Transverse colon (tissue), 4 donors: ENCODE measurements at regions not wholly inside any gene's neighbourhood (a gene's known extent, or its start where the extent isn't known, plus 50 kb on each side); places are given as distances from the start of the nearest gene placed in this dataset.
A peak's percentile ranks its signal among the peaks of the same experiment; 100 is the strongest.

ENCODE experiments used
- DNase-seq: peaks from one replicate; pipeline ENCODE4 v3.0.0-alpha.2; 2019
- H3K27ac ChIP-seq, 4 donors: fragments of 200-600 bp; sonication (generic); 2 replicates each; pipeline ENCODE4 v1.5.1; 2016 to 2018; ENCODE audit warnings: inconsistent platforms in 4 of 4
- H3K27me3 ChIP-seq: fragments of 200-600 bp; sonication (generic); 2 replicates; pipeline ENCODE4 v1.5.1; 2017; ENCODE audit warnings: inconsistent platforms
- H3K36me3 ChIP-seq, 4 donors: fragments of 200-600 bp; sonication (generic); 2 replicates each; pipeline ENCODE4 v1.5.1; 2017 to 2019; ENCODE audit warnings: inconsistent platforms in 4 of 4
- H3K4me1 ChIP-seq, 4 donors: fragments of 200-600 bp; sonication (generic); 2 replicates each; pipeline ENCODE4 v1.5.1; 2017 to 2020; ENCODE audit warnings: inconsistent platforms in 4 of 4
- H3K4me3 ChIP-seq, 4 donors: fragments of 200-600 bp; sonication (generic); 1 replicate in 1 of 4; 2 replicates in 3 of 4; pipeline versions ENCODE4 v1.5.1 to v1.6.1; 2017 to 2019; ENCODE audit warnings: inconsistent platforms in 4 of 4
- H3K9me3 ChIP-seq, 2 donors: fragments of 200-600 bp; sonication (generic); 2 replicates each; pipeline ENCODE4 v1.5.1; 2017 to 2019; ENCODE audit warnings: inconsistent platforms in 2 of 2
- CTCF ChIP-seq, 5 experiments: fragments of 200-600 bp in 3 of 5; fragments of 450-650 bp in 2 of 5; sonication (generic) in 3 of 5; IDR thresholded peaks; 1 replicate in 2 of 5; 2 replicates in 3 of 5; pipeline ENCODE4 v1.5.1; 2016 to 2017; ENCODE audit warnings: antibody characterized with exemption in 5 of 5, inconsistent platforms in 3 of 5, mild to moderate bottlenecking in 2 of 5, moderate library complexity in 1 of 5
- EP300 ChIP-seq: sonication (generic); formaldehyde crosslinking; IDR thresholded peaks from one replicate; pipeline ENCODE4 v1.6.1; 2017; ENCODE audit warnings: antibody characterized with exemption, low read depth
- POLR2A ChIP-seq: fragments of 450-650 bp; IDR thresholded peaks from one replicate; pipeline ENCODE4 v1.6.1; 2016; ENCODE audit warnings: antibody characterized with exemption, mild to moderate bottlenecking, moderate library complexity
- POLR2AphosphoS5 ChIP-seq, 3 donors: sonication (generic); formaldehyde crosslinking; IDR thresholded peaks; one replicate each; pipeline ENCODE4 v1.6.1; 2016; ENCODE audit warnings: antibody characterized with exemption in 3 of 3
- WGBS, 2 donors: methylation state at CpG; one replicate each; pipeline ENCODE4 v1.1.5; 2018; ENCODE audit warnings: low coverage in 1 of 2; 5-methylcytosine and 5-hydroxymethylcytosine counted together
- in situ Hi-C, 4 donors: fragments of 200-750 bp; cut with MboI; loops; one replicate each; pipeline versions ENCODE4 v1.15.0 to v1.15.1; 2017; ENCODE audit warnings: low sequenced_read_pairs in 3 of 4, low pct_ligation_motif_present in 1 of 4, low pct_unique_long_range_greater_than_20kb in 1 of 4
- intact Hi-C: fragments of 100-400 bp; cut with DNase I; formaldehyde crosslinking; loops from one replicate; pipeline ENCODE4 v1.15.1; 2023; ENCODE audit warnings: low total_unique reads

- no peaks in the 10 kb centered on the region for H3K27me3 ChIP-seq
- H3K36me3 ChIP-seq, result no peaks in the 10 kb centered on the region
- no peak overlapping the region for H3K27ac ChIP-seq
- H3K9me3 ChIP-seq, result no peaks in the 10 kb centered on the region
- no peak for DNase-seq
- in situ Hi-C loops, result no loop called here
- TF ChIP-seq CTCF (IDR thresholded peaks at IDR 0.05) (no peak), POLR2AphosphoS5 (IDR thresholded peaks at IDR 0.05) (no peak), EP300 (no peak), POLR2A (no peak)
- no peak overlapping the region for H3K4me3 ChIP-seq
- no peaks in the 10 kb centered on the region for H3K4me1 ChIP-seq
- intact Hi-C loops, result no loop called here
These were observed 139.7 kb upstream of the RASSF8 start for GRCh38 chr12:25818596-25819390.

GRCh38 chr12:25819691-25820090 lies 138.8 kb upstream of the RASSF8 start:
- TF ChIP-seq POLR2AphosphoS5 (IDR thresholded peaks at IDR 0.05) (no peak), CTCF (IDR thresholded peaks at IDR 0.05) (no peak), POLR2A (no peak), EP300 (no peak)
- Histone ChIP-seq H3K4me3 (no peak overlapping the region), H3K9me3 (no peaks in the 10 kb centered on the region), H3K4me1 (no peaks in the 10 kb centered on the region), H3K27me3 (no peaks in the 10 kb centered on the region), H3K36me3 (no peaks in the 10 kb centered on the region), H3K27ac (no peak overlapping the region)
- in situ Hi-C loops (no loop called here), intact Hi-C loops (no loop called here)
- DNase-seq, result no peak
- 75 to 78% methylated on average over 8 to 11 of the region's 11 CpGs for WGBS, 2 donors

- in situ Hi-C loops, result no loop called here
These were observed 136.2 kb upstream of the RASSF8 start for GRCh38 chr12:25822281-25822680.

GRCh38 chr12:25824734-25825133 lies 133.7 kb upstream of the RASSF8 start:
- TF ChIP-seq POLR2AphosphoS5 (IDR thresholded peaks at IDR 0.05) (peak in 1 of 3 donors; percentile 74), POLR2A (no peak)
- Histone ChIP-seq H3K4me1 (peaks cover 0 to 6% (median 2%) of the 10 kb centered on the region in 4 donors), H3K27ac (peak overlapping the region in 3 of 4 donors; percentile 2 to 44 (median 25)), H3K4me3 (no peak overlapping the region), H3K9me3 (no peaks in the 10 kb centered on the region), H3K27me3 (no peaks in the 10 kb centered on the region), H3K36me3 (no peaks in the 10 kb centered on the region)
- WGBS, 2 donors, result 82 to 85% methylated on average over 1 to 2 of the region's 2 CpGs
- no peak for DNase-seq
- intact Hi-C loops (no loop called here), in situ Hi-C loops (no loop called here)

More at GRCh38 chr12:25822281-25822680, 136.2 kb upstream of the RASSF8 start:
- Histone ChIP-seq H3K4me1 (no peaks in the 10 kb centered on the region), H3K27ac (no peak overlapping the region), H3K27me3 (no peaks in the 10 kb centered on the region), H3K4me3 (no peak overlapping the region), H3K36me3 (no peaks in the 10 kb centered on the region), H3K9me3 (no peaks in the 10 kb centered on the region)
- WGBS, 2 donors, result 73 to 86% methylated on average over 3 of the region's 3 CpGs
- TF ChIP-seq POLR2AphosphoS5 (IDR thresholded peaks at IDR 0.05) (no peak), POLR2A (no peak), CTCF (IDR thresholded peaks at IDR 0.05) (no peak), EP300 (no peak)
- no peak for DNase-seq
- intact Hi-C loops, result no loop called here
